ENCODE measurements at regions not wholly inside any gene's neighbourhood (a gene's known extent, or its start where the extent isn't known, plus 50 kb on each side); places are given as distances from the start of the nearest gene placed in this dataset.

GRCh38 chr5:109532773-109533364 is 123.1 kb upstream of the PJA2 start:
- no peak for DNase-seq (ENCODE audit: low spot score)

DNA sequence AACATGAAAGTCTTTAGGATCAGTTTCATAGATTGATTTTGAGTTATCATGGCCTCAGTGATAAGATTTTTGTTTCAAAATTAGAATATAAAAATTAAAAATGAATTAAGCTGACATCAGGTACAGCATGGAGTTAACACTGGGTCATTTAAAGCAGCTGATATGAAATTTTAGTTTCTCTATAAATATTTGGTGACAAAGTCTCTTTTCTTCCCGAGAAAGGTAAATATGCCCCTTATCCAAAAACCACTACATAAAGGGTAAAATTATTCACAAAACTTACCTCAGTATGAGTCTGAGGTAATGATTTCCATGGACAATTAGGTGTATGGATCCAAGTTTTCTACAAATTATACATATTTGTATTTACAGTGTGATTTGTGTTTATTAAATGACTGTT is 121.5 kb upstream of the PJA2 start:
- no peak for DNase-seq (ENCODE audit: low spot score)

DNA sequence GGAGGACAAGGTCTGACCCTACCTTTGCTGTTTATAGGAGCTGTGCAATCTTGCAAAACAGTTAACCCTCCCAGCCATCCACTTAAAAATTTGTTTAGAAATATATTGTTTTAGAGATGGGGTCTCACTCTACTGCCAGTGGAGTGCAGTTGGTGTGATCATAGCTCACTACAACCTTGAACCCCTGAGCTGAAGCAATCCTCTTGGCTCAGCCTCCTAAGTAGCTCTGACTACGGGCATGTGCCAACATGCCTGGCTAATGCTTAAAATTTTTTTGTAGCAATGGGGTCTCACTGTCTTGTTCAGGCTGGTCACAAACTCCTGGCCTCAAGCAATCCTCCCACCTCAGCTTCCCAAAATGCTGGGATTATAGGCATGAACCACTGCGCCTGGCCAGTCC is 120.2 kb upstream of the PJA2 start:
- DNase-seq (ENCODE audit: low spot score): no peak

DNA sequence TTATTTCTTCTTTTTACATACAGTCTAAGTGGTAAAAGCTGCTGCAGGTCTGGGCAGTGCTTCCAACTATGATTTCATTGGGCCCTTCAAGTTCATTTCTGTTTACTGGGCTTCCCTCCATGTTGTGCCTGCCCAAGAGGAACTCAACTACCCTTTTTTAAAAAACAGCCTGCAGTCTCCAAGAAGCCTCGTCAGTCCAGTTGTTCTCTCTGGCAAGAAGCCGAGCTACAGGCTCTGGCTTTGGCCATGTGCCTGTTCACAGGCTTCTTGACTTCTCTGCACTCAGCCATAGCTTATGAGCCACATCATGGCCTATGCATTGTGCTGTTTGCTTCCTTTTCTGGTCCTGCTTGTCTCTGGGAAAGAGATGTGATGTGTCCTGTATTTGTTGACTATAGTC is 119.7 kb upstream of the PJA2 start:
- DNase-seq (ENCODE audit: low spot score): no peak

DNA sequence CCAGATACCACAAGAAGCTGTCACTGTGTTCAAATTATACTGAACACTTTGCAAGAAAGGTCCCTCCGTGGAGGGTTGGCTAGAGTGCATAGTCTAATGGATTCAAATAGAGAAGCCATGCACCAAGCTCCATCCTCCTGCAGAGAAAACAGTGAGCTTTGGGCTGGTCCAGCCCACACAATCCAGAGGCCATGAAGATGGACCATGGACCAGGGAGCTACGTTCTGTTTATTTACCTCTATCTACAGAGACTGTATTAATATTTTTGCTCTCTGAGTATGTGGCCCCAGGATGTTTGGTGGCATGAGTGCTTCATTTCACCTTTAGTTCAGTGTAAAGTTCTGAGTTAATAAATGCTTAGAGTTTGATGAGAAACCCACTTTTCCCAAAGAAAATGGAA is 114.8 kb upstream of the PJA2 start:
- DNase-seq (ENCODE audit: low spot score): no peak

- no peak for DNase-seq (ENCODE audit: low spot score)
Measured at GRCh38 chr5:109524026-109524425, 114.3 kb upstream of the PJA2 start.

DNA sequence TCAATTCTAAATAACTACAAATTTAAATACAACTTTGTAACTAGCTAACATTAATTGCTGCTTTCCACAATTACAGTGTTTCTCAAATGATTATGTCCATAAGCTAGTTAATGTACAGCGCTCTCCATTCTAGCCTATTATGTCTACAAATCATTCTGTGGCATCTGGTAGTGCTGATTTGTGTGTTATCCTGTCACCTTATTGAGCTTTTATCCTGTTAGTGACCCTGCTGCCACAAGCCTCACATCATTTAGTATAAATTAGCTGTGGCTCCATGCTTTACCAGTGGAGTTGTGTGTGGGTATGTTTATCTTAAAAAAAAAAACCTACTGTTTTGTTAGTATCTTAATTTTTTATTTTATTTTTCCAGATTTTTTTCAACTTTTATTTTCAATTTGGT is 112.6 kb upstream of the PJA2 start:
- no peak for DNase-seq (ENCODE audit: low spot score)

DNA sequence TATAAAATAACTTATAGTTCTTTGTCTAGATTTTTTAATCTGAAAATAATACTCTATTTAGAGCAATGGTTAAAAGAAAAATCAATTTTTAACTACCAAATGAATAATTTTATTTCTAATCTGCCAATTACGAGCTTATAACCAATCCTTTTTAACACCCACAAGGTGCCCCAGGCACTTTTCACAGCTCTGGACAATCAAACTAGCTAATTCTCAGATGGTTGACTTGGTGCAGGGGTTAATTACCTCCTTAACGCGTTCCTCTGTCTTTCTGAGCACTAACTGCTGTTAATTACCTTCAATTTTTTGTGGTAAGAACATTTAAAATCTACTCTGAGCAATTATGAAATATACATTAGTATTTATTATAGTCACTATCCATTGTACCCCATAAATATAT is 109.6 kb upstream of the PJA2 start:
- DNase-seq (ENCODE audit: low spot score): no peak

- DNase-seq (ENCODE audit: low spot score): no peak
Measured at GRCh38 chr5:109516390-109516789, 106.6 kb upstream of the PJA2 start.

GRCh38 chr5:109511980-109512734 is 102.4 kb upstream of the PJA2 start:
- DNase-seq (ENCODE audit: low spot score): no peak

DNA sequence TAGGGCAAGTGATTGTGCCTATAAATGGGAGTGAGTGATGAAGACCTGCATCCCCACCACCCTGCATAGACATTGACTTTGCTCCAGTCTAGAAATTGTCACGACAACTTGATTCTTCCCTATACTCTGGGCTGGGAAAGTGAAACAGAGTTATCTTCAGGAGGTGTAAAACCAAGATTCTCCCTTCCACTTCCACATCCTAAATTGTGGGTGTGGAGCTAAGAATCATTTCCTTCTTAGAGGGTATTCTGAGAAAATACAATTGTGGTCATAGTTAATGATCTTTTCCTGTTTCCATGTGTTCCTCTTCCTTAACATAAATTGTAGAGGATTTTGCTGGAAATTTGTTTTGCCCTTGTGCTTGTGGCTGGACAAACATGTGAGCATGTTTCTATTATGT is 96.8 kb upstream of the PJA2 start:
- no peak for DNase-seq (ENCODE audit: low spot score)

DNA sequence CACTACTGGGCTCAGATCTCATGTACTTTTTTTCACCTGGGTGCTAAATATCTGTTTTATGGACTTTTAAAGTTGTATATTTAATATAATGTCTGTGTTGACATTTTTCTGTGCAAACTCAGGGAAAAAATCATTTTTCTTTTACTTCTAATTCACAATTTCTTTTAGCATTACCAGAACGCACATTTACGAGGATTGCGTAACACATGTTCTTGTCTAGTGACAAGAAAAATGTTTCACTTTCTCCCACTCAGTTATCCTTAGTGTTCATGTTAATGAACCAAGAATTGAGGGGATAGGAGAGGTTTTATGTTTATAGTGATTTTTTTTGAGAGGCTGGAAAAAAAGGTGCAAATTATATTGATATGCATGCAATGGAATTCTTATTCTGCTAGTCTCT is 86.3 kb upstream of the PJA2 start:
- DNase-seq (ENCODE audit: low spot score): no peak

DNA sequence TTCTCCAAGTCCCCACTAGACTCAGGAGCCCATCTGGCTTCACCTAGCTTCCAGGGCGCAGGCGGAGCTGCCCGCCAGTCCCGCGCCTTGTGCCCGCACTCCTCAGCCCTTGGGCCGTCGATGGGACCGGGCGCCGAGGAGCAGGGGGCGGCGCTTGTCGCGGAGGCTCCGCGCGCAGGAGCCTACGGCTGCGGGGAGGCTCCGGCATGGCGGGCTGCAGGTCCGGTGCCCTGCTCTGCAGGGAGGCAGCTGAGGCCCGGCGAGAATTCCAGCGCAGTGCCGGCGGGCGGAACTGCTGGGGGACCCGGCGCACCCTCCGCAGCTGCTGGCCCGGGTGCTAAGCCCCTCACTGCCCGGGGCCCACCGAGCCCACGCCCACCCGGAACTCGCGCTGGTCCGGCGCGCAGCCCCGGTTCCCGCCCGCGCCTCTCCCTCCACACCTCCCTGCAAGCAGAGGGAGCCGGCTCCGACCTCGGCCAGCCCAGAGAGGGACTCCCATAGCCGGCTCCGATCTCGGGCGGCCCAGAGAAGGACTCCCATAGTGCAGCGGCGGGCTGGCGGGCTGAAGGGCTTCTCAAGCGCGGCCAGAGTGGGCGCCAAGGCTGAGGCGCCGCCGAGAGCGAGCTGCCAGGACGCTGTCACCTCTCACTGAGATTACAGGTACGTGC is 78.1 kb upstream of the PJA2 start:
- no peak for DNase-seq (ENCODE audit: low spot score)

- no peak for DNase-seq (ENCODE audit: low spot score)
Measured at GRCh38 chr5:109486200-109486804, 76.5 kb upstream of the PJA2 start.

GRCh38 chr5:109485030-109485429 is 75.3 kb upstream of the PJA2 start:
- peak; percentile 16 for DNase-seq (ENCODE audit: low spot score)

DNA sequence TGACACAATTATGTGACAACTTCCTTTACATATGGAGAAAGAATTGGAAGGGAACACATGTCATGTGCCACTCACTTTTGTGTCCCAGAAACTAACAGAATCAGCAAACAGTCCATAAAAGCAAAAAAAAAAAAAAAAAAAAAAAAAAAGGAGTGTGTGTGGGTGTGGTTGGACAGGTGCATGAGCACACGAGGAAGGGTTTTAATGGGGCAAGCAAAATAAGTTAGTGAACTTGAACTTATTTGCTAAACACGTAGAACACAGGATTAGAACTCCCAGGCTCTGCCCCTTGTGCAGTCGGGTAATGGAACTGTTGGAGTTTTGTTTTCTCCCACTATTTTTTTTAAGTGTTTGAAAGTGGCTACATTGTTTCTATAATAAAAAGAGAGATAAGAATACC is 74.8 kb upstream of the PJA2 start:
- no peak for DNase-seq (ENCODE audit: low spot score)

DNA sequence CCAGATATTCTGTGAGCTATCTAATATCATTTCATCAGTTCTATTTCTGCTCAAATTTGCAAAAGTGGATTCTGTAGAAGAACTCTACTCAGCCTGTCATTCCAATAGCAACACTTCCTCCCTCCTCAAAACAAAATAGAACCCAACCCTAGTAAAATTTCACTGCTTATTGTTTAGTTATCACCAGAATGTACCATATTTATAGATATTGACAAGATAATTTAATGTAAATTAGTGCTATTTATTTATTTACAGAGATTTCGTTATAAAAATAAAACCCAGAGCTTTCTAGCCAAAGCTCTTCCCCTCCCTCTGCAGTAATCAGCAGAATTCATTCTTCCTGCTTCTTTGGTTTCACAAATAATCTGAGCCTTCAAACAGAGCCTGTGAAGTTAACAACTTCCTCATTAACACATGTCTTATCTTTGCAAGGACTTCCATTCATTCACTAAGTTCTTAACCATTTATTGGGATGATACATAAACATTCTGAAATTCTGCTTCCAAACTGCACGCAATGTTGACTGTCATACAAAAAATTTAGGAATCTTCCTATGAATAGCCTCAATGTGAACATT is 73.7 kb upstream of the PJA2 start:
- no peak for DNase-seq (ENCODE audit: low spot score)

DNA sequence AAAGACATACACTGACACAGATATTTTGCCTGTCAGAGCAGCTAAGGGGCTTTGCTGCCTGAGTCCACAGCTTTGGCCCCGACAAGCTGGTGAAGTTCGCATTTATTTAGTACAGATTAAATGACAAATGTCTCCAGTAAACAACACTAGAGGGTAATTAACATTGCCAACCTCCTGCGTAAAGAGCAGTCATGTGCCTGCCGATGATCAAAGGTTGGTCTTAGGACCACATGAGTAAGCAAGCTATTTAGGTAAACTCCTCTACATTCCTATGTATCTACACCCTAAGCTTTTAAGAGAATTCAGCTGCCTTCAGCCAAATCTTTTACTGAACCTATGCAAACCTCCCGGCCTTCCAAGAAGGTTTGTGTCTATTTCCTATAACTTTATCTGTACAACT is 73.0 kb upstream of the PJA2 start:
- no peak for DNase-seq (ENCODE audit: low spot score)

DNA sequence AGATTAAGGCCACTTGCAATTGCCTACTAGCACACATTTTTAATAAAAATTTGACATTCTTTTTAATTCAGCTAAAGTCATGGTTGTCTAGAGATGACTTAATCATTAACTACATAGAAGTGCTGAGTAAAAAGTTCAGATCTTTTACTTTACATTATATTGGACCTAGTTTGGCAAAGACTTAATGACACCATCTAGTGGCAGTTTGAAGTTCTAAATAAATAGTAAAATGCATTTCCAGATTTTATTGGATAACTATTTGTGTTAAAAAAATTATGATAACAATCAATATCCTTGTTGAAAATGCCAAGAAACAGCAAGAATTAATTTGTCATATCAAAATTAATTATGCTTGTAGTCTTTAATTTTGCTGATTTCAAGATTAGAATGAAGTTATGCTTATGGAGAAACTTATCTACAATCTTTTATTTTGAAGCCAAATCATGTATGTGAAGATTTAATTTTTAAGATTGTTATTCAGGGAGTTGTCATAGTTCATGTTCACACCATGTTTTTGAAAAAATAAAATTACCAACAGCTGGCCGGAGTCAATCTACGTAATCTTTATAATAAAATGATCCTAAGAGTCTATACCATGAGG is 69.6 kb upstream of the PJA2 start:
- no peak for DNase-seq (ENCODE audit: low spot score)

DNA sequence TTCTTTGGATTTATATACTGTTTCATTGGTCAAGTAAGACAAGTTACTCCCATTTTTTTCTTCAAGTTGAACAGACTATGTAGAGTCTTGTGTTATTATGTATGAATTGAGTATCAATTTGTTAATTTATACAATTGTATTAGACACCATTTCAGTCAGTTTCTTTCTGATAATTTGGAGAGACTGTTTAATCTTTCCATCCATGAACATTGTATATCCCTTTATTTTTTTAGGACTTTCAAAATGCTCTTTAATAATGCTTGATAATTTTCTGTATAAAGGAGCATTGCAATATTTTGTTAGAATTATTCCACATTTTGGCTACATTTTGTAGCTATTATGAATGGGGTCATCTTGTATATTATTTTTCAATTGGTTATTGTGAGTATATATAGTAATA is 69.1 kb upstream of the PJA2 start:
- DNase-seq (ENCODE audit: low spot score): no peak

DNA sequence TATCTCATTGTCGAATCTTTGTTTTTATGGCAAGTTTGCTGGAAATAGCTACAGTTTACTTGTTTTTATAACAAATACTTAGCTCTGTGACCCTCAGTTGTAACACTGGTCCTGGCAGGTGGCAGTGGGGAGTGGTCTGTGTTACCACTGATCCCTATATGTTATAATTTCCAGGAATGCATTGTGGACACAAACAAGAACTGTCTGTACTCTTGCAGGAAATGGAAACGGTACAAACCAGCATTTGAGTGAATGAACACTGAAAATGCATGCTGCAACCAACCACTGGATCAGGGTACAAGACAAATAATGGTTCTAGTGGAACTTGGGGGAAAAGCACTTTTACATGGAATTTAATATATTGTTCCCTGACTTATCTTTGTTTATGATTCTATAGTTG is 66.5 kb upstream of the PJA2 start:
- DNase-seq (ENCODE audit: low spot score): no peak

DNA sequence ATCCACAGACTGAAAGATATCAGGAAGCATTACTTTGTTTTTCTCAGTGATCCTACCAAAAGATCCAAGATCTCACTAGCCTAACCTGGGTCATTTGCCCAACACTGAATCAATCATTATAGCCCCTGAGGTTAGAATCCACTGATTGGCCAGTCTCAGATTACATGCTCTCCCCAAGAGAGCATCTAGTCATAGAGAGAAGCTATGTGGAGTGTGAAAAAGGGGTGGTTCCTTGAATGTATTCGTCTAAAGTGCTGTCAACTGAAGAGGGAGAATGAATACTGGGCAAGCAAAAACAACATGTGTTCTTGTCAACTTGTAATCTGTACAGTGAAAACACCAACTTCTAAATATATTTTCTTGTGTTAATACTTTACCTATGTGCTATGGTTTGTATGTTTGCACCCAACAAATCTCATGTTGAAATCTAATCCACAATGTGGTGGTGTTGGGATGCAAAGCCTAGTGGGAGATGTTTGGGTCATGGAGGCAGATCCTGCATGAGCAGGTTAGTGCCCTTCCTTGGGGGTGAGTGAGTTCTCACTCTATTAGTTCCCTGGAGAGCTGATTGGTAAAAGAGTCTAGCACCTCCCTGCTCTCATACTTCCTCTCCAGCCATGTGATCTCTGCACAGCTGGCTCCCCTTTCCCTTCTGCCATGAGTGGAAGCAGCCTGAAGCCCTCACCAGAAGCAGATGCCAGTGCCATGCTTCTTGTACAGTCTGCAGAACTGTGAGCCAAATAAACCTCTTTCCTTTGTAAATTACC is 60.3 kb upstream of the PJA2 start:
- no peak for DNase-seq (ENCODE audit: low spot score)

Data from cerebellar cortex (tissue), 1 donor.